ENCODE measurements at regions not wholly inside any gene's neighbourhood (a gene's known extent, or its start where the extent isn't known, plus 50 kb on each side); places are given as distances from the start of the nearest gene placed in this dataset.

DNA sequence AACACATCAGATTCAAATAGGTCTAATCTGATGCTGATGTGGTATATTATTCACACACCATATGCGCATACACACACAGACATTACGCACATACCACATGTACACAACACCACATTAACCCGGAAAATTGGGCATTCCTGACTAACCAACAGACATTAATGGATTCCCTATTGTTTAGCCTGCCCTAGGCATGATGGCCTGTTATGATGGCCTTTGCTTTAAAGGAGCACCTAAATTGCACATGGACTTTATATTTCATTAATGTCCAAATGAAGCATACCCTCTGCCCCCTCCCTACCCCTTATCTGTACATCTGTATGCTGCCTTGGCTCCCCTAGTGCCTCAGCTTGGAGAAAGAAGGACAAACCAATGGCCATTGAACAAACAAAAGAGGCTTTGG, 127.7 kb upstream of the PRLR start:
- DNase-seq = no peak

DNA sequence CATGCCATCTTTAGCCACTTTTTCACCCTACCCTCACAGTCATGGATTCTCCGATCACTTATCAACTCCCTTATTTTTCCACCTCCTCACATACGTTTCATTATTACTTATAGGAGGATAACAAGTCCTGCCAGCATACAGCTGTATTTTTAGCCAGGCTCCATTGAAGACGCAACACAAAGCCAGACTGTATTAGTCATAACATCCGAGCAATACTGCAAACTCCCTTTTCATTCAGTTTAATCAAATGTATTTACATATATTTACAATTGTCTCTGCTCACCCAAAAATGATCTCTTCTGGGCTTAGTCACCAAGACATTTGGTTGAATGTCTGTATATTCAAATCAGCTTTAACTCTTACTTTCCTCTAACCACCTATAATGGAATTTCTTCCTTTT, 126.4 kb upstream of the PRLR start:
- no peak for DNase-seq

DNA sequence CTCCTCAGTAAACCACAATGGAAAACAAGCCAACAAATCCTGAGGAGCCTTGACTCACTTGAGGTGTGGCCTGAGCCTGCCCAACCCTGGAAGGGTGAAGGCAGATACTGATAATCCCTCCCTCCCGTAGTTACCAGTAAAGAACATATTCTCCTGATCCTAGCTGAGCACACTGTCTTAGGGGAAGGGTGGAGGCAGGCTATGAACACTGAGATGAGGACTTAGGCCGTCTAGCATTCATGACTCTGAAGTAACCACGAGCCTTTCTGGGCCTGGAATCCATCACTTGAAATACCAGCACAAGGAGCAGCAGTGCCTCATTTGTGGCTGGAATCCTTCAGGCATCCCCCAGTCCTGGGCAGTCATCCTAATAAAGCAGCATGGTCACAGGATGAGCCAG, 124.5 kb upstream of the PRLR start:
- no peak for DNase-seq

DNA sequence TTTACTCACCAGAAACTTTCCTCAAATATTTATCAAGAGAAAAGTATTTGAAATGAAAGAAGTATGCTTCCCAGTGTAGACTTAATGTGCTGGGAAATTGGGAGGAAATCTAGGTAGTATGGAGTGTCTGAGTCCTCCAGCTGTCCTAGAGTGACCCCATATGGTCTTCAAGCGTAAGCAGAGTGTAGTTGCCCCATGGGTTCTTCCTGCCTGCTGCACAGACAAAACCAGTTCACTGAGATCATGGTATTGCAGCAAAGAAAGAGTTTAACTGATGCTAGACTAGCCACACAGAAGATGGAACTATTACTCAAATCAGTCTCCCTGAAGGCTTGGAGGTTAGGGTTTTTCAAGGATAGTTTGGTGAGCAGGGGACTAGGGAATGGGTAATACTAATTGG, 114.9 kb upstream of the PRLR start:
- no peak for DNase-seq

DNA sequence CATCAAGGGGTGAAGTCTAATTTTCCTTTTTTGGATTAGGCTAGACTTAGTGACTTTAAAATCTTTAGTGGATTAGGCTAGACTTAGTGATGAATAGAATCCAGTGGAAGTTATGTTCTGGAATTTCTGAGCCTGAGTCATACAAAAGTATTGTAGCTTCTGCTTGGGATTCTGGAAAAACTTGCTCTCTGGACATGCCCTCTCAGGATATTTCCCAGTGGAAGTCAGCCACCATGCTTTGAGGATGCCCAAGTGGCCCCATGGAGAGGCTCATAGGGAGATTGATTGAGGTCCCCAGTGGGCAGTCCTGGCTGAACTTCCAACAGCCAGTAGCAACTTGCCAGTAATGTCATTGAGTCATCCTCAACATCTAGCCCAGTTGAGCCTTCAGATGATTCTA, 112.4 kb upstream of the PRLR start:
- DNase-seq = no peak

DNA sequence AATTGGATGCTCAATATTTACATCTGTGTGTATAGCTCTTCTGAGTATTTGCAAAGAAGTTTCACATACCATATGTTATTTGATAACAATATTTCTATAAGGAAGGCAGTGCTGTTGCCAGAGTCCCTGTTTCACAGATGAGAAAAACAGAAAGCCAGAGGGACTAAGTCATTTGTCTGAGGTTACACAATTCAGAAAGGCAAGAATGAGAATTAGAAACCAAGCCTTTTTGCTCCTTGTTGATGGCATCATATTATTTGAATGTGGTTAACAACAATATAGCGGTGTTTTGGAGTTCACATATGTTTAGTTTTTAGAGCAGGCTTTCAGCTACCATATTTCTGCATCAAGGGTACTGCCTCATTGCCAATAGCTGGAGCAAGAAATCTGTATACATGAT, 110.9 kb upstream of the PRLR start:
- DNase-seq = no peak

DNA sequence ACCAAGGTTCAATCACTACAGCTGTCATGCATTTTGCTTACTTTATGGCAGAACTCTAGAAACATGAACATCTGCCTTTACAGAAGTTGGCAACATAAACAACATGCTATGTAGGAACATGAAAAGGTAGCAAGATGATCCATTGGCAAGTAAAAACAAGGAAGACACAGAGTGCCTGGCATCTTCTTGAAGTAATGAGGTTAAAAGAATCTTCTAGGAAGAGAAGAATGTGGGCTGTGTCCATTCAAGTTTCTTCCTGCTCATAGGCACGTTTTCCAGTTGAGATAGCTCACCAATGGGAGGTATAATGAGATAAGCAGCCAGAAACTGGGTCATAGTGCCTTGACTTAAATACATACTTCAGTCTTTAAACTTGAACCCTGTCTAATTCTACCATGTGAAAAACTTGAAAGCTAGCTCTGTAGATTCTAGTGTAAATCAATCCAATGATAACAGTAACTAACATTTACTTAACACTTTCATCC, 109.4 kb upstream of the PRLR start:
- DNase-seq = no peak

DNA sequence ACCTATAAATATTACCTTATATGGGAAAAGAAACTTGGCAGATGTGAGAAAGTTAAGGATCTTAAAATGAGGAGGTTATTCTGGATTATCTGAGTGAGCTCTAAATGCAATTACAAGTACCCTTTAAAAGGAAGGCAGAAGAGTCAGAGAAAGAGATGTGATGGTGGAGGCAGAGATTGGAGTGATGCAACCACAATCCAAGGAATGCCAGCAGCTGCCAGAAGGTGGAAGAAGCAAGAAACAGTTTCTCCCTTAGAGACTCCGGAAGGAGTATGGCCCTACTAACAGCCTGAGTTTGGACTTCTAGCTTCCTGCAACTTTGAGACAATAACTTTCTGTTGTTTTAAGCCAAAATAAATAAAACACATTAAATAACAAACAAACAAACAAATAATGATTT, 108.7 kb upstream of the PRLR start:
- DNase-seq = no peak

DNA sequence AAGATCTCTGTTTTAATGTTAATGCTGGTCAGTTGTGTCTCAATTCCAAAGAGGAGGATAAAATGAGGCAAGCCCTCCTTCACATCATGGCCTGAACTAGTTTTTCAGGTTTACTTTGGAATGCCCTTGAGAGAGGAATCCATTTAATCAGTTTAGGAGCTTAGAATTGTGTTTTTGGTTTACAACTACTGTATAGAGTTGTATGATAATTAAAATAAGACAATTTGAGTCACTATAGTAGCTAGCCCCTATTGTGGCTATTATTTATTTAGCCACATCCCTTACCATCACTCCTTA, 107.8 kb upstream of the PRLR start:
- no peak for DNase-seq

DNA sequence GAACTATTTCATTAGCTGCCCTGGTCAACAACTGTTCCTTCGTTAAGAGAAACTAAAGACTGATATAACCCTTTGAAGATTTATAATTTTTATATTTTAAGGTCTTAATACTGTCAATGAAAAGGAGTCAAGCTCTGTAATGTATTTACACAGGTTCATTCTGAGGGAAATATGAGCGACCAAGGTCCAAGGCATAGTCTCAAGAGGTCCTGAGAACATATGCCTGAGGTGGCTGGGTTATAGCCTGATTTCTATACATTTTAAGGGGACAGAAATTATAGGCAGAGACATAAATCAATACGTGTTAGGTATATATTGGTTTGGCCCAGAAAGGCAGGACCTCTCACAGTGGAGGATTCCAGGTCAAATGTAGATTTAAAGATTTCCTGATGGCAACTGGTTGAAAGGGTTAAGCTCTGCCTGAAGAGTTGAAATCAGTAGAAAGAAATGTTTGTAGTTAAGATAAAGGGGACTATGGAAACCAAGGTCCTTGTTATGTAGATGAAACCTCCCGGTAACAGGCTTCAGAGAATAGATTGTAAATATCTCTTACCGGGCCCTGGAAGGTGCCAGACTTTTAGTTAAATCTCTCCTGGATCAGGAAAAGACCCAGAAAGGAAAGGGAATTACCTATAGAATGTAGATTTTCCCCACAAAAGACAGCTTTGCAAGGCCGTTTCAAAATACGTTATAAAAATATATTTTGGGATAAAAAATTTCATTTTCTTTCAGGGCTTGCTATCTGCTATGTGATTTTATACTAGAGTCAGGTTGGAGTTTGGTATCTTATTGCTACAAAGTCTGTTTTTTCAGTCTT, 107.3 kb upstream of the PRLR start:
- DNase-seq = no peak

DNA sequence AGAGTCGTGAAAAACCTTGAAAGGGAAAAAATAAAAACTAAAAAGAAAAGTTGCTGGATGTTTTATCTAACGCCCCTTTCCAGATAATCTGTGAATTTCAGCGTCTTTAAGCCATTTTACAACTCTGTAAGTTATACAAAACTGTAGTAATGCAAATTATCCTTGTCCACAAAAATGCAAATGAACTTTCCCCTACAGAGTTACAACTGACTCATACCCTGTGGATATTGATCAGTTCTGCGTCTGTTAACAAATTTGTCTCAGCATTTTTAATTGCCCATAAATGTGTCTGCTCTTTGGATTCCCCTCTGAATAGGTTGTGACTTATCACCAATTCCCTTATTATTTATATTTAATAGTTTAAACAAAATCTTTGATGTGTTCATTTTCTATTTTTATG, 105.9 kb upstream of the PRLR start:
- no peak for DNase-seq

DNA sequence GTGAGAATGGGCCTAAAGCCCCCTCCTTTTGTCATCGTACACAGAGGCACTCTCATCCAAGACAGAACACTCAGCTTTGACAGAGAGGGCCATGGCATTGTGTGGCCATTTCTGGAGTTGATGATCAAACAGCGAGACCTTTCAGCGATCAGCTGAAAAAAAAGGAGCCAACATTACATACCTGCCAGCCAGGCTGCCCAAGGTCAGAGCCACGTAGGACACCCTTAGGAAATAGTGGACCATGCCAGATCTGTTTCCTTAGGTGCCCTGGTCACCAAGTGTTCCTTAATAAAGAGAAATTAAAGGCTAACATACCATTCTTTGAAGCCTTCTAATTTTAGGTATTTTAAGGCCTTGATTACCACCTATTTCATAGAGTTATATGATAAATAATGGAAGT, 105.5 kb upstream of the PRLR start:
- DNase-seq = no peak

DNA sequence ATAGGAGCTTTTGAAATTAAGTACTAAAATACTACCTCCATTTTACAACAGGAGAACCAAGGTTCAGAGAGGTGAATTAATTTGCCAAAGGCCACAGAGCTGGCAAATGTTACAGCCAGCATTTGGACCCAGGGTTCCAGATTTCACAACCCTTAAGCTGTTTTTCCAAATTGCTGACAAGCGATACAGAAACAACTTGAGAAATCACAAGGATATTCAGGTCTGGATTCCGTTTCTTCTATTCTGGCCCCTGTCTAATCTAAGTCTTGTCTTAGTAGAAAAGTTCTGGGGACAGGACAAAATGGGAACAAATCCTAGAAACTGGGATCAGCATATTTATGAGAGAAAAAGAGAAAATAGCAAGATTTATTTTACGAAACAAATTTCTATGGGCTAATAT, 103.1 kb upstream of the PRLR start:
- no peak for DNase-seq

DNA sequence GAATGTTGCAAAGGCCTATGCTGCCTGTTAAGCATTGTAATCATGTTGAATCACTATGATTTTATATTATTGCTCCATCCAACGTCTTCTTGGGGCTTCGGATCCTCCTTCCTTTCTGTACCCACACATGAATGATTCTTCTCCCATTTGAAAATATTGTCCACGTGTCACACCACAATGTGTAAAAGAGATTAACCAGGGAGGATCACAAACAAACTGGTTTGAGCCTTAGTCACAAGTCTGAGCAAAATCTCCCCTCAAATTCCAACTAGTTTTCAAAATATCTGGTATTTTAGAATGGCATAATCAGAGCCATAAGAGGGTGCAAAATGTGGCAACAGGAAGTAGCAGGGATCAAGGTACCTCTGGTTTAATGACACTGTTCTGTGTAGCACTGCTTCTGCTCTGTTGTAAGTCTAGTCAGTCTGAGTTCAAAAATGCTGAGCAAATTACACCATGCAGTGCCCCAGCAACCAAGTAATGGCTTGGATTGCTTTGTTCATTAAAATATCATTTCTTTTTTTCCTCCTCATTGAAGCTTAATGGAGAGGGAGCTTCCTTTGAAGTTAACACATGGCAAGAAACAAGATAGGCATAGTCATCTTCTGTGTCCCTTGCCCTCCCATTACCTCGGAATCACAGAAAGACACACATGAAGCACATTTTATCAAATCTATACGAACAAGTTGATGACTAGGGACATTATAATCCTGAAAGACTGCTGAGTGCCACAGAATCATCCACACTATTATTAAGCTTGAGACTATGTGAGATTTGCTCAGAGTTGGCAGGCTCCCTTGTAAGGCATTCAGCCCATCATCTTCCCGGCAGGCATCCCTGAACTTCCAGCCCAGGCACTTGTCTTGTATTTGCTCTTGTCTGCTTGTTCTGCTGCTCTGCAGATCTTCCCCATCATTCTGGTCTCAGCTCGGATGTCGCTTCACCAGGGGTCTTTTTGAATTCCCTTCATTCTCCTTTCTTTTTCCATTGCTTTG, 102.0 kb upstream of the PRLR start:
- no peak for DNase-seq

DNA sequence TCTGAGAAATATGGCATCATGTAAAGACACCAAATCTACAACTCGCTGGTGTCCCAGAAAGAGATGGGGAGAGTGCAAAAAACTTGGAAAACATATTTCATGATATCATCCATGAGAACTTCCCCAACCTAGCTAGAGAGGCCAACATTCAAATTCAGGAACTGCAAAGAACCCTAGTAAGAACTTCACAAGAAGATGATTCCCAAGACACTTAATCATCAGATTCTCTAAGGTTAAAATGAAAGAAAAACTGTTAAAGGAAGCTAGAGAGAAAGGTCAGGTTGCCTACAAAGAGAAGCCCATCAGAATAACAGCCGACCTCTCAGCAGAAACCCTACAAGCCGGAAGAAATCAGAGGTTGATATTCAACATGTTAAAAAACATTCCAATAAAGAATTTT, 95.5 kb upstream of the PRLR start:
- DNase-seq = no peak

DNA sequence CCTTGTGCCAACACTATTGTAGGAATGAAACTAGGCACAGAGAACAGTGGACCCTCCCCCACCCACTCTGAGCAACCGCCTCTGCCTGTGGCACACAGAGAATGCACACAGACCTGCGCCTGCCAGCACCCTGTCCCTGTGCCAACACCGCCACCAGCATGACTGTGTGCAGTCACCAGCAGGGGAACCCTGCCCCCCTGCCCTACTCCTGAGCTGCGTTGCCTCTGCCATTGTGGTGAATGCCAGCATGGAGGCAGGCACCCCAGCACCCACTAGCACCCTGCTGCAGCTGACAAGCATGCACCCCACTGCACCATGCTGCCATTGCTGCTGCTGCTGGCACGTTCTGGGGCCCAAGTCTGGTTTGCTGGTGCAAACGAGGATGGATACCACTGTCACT, 94.4 kb upstream of the PRLR start:
- DNase-seq = no peak

DNA sequence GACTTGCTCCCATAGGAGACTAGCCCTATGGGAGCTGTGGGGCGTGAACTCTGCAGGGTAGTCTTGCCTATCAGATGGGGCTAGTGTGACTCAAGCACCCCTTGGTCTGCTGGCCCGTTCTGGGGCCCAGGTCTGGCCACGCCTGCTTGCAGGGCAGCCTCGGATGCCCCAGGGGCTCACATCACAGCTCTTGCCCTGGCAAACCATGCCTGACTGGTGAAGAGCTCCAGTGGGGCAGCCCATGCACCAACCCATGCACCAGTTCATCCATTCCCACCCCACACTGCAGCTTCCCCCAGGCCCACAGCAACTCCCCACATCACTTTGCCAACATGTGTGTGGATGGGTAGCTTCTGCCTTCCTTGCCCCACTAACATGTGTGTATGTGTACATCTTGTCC, 93.9 kb upstream of the PRLR start:
- DNase-seq = no peak

DNA sequence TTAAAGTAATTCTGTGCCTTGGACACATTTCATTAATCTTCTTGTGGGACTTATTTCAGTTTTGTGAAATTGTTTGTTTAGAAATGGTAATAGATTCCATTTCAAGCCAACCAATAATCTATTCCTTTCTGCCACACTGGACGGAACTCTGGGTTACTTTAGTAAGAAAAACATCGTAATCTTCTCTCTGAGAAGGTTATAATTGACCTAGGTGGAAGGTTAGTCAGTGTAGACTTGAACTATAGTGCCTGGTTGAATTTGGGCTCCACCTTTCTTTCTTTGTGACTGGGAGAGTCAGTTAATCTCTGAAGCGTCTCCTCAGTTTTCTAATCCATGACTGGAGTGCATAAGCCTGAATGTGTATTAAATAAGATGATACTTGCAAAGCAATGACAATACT, 89.7 kb upstream of the PRLR start:
- DNase-seq = no peak

DNA sequence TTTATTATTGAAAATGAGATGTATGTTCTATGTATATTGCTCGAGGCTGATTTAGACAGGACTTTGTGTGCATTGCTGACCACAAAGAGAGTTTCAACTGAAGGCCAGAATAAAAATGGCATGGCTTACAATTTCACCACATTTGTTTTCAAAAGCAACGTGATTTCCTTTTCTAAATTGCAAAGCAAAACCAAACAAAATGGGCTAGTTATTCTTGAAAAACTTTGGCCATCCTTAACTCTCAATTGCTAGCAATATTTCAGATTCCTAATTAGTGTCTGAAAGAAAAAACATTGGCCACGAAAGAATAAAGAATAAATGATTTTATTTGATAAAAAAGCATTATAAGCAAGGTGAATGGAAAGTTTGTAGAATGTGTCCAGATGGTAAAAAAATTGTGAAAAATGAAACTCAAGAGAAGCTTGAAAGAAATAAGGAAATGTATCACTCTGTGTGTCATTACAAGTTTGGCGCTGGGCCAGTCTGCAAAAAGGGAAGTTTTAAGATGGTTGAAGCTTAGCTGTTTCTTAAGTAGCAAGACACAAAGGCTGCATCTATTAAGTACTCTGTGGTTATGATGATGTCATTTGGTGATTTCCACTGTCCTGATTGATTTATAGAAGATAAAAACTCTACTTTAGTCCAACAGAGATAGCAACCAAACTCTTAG, 89.2 kb upstream of the PRLR start:
- DNase-seq = peak; percentile 81 to 83

DNA sequence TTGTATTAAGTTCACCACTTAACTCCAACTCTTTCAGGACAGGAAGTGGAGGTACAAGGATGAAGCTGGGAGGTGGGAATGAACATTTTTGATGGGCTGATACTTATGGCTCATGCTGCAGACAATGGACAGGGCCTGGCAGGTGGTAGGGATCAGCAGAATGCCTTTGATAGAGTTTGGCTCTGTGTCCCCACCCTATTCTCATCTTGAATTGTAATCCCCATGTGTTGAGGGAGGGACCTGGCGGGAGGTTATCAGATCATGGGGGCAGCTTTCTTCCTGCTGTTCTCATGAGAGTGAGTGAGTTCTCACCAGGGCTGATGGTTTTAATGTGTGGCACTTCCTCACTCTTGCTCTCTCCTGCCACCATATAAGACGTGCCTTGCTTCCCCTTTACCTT, 87.3 kb upstream of the PRLR start:
- no peak for DNase-seq

DNA sequence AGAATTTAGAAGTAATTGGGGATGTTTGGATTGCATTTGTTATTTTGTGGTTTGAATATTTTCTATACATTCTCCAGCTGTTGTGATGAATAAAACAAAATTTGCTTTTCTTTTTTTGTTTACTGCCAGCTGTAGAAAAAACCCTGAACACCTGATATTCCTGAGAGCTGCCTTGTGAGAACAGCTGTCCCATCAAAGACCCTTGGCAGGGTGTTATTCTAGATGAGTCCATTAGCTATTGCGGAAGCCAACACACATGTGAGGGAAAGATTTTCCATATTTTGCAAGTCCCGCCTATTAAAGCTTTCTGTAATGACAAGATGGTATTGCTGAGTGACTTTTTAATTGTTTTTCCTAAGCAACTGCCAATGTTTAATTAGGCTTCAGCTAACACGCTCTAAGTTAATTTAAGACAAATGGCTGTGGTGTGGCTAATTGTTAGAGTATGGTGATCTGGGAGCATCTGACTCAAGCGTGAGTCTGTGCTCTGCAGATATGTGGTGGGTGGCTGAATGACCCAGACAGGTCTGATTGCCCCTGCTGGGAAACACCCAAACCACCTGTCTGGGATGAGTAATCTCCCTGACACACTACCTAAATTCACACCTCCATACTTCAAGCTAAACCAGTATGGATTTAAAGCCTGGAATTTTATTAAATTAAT, 86.5 kb upstream of the PRLR start:
- peak; percentile 20 to 31 for DNase-seq

DNA sequence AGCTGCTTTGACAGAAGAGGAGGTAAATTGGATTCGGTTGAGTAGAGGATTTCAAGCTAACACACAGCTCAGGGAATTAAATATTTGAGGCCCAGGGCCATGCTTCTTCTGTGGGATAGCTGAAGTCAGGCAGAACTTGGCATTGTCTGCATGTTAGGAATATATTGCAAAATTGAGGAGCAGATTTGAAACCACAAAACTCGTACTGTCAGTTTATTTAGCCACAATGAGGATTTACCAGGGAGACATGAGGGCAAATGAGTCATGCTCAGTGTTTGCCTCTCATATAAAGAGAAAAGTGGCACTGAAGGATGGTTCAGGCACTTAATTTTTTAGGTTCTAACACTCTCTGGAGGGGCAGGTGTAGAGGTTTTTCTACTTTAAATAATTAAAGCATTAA, 83.0 kb upstream of the PRLR start:
- DNase-seq = no peak

DNA sequence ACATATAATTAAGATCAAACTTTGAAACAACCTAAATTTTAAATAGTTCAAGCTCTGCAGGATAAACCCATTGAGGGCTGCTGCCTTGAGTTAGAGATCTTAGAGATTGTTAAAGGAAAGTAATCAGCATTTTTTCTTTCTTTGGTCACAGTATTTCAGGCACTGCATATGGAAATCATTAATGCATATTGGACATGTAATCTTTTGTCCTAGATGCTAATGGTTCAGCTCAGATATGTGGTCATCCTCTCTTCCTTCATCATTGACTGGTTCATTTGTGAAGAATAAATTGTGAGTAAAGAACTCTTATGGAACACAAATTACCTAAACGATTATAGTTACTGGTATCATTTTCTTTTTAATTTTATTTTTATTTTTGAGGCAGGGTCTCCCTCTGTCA, 82.0 kb upstream of the PRLR start:
- DNase-seq = no peak

Measured in activated T-cell treated with anti-CD3 and anti-CD28 coated beads, Interleukin-2, amount 50 U/mL, for 48 hours (primary cell).